ENCODE measurements at regions not wholly inside any gene's neighbourhood (a gene's known extent, or its start where the extent isn't known, plus 50 kb on each side); places are given as distances from the start of the nearest gene placed in this dataset.

DNA sequence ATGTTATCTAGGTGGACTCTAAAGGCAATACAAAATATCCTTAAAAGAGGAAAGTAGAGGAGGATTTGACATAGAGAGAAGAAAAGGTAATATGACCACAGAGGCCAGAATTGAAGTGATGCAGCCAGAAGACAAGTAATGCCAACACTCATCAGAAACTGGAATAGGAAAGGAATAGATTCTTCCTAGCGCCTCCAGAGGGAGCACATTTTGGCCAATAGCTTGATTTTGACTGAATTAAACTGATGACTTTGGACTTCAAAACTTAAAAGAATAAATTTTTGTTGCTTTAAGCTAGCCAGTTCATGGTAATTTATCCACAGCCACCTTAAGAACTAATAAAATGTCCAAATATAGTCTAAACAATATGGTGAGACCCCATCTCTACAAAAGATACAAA lies 1921.9 kb downstream of the OLFM4 start:
- TF ChIP-seq POLR2A (IDR thresholded peaks at IDR 0.05; ENCODE audit: low read depth, low read length) (no peak), POLR2AphosphoS5 (IDR thresholded peaks at IDR 0.05; ENCODE audit: low read depth, low read length) (no peak)
